ENCODE measurements at regions not wholly inside any gene's neighbourhood (a gene's known extent, or its start where the extent isn't known, plus 50 kb on each side); places are given as distances from the start of the nearest gene placed in this dataset.
"Not testable (repeated sequence)": the region's sequence is repeated elsewhere in the genome, so short reads cannot be mapped to it uniquely, and the experiment has no call there.

DNA sequence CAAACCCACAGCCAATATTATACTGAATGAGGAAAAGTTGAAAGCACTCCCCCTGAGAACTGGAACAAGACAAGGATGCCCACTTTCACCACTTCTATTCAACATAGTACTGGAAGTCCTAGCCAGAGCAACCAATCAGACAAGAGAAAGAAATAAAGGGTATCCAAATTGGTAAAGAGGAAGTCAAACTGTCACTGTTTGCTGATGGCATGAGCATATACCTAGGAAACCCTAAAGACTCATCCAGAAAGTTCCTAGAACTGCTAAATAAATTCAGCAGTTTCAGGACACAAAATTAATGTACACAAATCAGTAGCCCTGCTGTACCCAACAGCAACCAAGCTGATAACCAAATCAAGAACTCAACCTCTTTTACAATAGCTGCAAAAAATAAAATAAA, 220.0 kb downstream of the SYK start:
- not testable (repeated sequence) for TF ChIP-seq POLR2AphosphoS5 (IDR thresholded peaks at IDR 0.05; ENCODE audit: low read depth, low read length); CHD2 (IDR thresholded peaks at IDR 0.05; ENCODE audit: low read length); JUND (IDR thresholded peaks at IDR 0.05; ENCODE audit: low read length); RFX5 (IDR thresholded peaks at IDR 0.05; ENCODE audit: borderline replicate concordance, low read depth, low read length); RBBP5 (IDR thresholded peaks at IDR 0.05; ENCODE audit: borderline replicate concordance, low read depth, low read length); EZH2 (IDR thresholded peaks at IDR 0.05; ENCODE audit: low read depth, low read length, severe bottlenecking); RAD21 (IDR thresholded peaks at IDR 0.05 in 1 of 2, conservative IDR thresholded peaks at IDR 0.05 in 1 of 2; ENCODE audit: low read depth in 2 of 2, low read length in 2 of 2); CREB1 (IDR thresholded peaks at IDR 0.05); CBX5 (IDR thresholded peaks at IDR 0.05; ENCODE audit: low read depth, low read length); CBX8 (IDR thresholded peaks at IDR 0.05; ENCODE audit: borderline replicate concordance, low read depth, low read length); POLR2A (IDR thresholded peaks at IDR 0.05; ENCODE audit: control extremely low read depth in 1 of 2, low read depth in 2 of 2, low read length in 2 of 2)
- TF ChIP-seq, protein P1, sequence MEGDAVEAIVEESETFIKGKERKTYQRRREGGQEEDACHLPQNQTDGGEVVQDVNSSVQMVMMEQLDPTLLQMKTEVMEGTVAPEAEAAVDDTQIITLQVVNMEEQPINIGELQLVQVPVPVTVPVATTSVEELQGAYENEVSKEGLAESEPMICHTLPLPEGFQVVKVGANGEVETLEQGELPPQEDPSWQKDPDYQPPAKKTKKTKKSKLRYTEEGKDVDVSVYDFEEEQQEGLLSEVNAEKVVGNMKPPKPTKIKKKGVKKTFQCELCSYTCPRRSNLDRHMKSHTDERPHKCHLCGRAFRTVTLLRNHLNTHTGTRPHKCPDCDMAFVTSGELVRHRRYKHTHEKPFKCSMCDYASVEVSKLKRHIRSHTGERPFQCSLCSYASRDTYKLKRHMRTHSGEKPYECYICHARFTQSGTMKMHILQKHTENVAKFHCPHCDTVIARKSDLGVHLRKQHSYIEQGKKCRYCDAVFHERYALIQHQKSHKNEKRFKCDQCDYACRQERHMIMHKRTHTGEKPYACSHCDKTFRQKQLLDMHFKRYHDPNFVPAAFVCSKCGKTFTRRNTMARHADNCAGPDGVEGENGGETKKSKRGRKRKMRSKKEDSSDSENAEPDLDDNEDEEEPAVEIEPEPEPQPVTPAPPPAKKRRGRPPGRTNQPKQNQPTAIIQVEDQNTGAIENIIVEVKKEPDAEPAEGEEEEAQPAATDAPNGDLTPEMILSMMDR (IDR thresholded peaks at IDR 0.05; ENCODE audit: control extremely low read depth in 1 of 3, insufficient read depth in 1 of 3, low read depth in 1 of 3, low read length in 3 of 3) = not testable (repeated sequence)
